ENCODE measurements at regions not wholly inside any gene's neighbourhood (a gene's known extent, or its start where the extent isn't known, plus 50 kb on each side); places are given as distances from the start of the nearest gene placed in this dataset.
"Not testable (repeated sequence)": the region's sequence is repeated elsewhere in the genome, so short reads cannot be mapped to it uniquely, and the experiment has no call there.

GRCh38 chr6:27736686-27737085, 175.5 kb downstream of the OR2B2 start:
- no peak for DNase-seq (ENCODE audit: low spot score)

DNA sequence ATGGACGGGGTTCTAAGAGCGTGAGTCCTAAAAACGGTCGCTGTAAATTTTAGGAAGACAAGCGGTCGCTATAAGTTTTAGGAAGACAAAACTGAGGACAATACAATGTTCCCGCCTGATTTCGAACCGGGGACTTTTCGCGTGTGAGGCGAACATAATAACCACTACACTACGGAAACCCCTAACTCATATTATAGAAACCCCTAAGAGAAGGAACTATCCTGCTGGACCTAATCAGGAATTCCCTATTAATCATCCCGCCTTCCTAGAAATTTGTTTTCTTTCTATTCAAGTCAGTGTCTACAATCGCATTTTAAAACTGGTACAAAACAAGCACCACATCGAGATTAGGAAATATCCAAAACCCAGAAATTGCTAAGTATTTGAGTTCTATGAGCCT, 183.8 kb downstream of the OR2B2 start:
- no peak for DNase-seq (ENCODE audit: low spot score)

GRCh38 chr6:27726619-27727023, 185.6 kb downstream of the OR2B2 start:
- DNase-seq (ENCODE audit: low spot score), result peak; percentile 9

DNA sequence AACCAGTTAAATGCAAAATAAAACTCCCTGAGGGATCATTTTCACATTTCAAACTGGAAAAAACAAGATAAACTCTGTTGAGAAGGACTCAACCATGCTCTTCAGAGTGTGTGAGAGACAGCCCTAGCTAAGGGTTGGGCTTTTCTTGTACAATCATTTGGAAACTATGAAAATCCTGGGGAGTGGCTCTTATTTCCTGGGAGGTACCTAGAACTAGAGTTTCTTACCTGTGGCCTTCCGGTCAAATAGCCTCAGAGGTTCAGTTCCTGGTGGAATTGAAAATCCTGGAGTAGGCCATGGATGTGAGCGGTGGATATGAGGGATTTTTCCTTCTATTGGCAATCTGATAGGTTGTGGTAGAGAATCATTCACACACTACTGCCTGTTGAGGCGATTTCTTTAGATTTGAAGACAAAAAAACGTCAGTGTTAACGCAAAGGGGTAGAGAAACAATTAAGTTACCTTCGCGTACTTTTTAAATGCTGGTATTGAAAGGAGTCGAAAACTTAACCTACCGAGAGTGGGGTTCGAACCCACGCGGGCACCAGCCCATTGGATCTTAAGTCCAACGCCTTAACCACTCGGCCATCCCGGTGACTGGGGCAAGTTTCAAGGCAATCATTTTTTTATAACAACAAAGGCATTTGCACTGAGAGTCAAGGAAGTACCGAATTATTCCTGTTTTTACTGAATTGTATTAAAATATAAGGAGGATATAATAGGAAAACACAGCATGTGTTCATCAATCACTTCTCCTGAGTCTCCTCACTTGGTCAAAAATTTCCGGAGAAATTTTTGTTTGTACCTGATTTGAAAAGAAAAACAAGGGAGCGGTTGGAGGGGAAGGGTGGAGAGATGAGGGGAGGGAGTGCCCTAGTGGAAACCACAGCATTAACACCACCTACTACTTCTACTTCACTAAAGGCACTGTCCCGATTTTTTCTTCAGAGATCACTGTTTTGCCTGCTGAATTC, 191.3 kb downstream of the OR2B2 start:
- DNase-seq (ENCODE audit: low spot score), result peak; percentile 77

DNA sequence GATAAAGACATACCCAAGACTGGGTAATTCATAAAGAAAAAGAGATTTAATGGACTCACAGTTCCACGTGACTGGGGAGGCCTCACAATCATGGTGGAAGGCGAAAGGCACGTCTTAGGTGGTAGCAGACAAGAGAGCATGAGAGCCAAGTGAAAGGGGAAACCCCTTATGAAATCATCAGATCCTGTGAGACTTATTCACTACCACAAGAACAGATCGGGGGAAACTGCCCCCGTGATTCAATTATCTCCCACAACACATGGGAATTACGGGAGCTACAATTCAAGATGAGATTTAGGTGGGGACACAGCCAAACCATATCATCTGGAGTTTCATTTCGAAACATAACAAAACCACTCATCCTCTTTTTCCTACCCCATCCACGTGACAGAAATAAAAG, 193.2 kb downstream of the OR2B2 start:
- not testable (repeated sequence) for DNase-seq (ENCODE audit: low spot score)

- no peak for DNase-seq (ENCODE audit: low spot score)
Observed at GRCh38 chr6:27706431-27706830, 205.8 kb downstream of the OR2B2 start.

GRCh38 chr6:27700337-27700736, 211.9 kb downstream of the OR2B2 start:
- no peak for DNase-seq (ENCODE audit: low spot score)

DNA sequence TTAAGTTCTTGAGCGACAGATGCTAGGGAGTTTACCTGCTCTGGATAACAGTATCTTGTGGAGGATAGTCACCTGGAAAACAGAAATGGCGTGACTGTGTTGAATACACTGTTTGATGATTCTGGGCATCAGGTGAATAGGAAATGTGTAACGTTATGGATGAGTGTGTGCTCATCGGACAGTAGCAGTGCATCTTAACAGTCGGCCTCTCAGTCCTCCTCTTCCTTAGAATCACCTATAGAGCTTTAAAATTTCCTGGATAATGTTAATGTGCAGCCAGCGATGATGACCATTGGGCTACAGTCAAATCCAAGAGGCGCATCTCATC, 217.7 kb downstream of the OR2B2 start:
- no peak for DNase-seq (ENCODE audit: low spot score)

DNA sequence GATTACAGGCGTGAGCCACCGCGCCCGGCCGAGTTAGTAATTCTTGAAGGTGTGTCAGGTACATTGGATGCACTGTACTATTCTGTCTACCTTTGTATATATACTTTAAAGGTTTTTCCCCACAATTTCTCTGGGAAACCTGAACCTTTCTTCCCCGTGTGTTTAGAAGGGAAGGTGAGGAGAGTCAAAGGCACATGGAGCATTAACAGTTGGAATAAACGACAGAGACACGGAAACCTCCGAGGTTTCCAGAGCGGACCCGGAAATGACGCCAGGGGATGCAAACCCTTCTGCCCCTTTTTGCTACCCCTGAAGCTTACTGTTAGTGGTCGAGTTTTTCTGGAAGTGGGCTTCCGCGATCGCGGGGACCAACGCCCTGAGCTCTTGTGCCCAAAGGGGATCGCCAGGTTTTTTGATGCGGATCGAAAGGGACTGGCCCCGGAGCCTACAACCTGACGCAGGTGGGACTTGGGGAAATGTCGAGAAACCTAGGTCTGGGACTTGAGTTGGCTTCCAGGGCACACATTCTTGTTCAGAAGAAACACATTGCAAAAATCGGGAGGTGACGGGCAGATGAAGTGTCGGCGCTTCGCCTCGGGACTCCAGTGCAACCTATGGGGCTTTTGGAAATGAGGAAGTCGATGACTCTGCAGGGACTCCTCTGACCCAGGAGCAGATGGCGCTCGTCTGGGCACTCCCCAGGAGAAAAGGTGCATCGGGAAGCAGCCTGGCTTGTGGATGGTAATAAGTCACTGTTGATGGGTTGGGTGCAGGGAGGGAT, 218.2 kb downstream of the OR2B2 start:
- DNase-seq (ENCODE audit: low spot score), result peak; percentile 61

DNA sequence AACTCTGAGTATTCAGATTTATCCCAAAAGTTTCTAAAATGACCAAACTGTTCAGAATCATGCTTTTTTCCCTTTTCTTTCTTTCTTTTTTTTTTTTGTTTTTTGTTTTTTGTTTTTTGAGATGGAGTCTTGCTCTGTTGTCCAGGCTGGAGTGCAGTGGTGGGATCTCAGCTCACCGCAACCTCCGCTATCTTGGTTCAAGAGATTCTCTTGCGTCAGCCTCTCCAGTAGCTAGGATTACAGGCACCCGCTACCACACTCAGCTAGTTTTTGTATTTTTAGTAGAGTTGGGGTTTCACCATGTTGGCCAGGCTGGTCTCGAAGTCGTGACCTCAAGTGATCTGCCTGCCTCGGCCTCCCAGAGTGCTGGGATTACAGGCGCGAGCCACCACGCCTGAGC, 219.2 kb upstream of the ZNF184 start:
- not testable (repeated sequence) for DNase-seq (ENCODE audit: low spot score)

DNA sequence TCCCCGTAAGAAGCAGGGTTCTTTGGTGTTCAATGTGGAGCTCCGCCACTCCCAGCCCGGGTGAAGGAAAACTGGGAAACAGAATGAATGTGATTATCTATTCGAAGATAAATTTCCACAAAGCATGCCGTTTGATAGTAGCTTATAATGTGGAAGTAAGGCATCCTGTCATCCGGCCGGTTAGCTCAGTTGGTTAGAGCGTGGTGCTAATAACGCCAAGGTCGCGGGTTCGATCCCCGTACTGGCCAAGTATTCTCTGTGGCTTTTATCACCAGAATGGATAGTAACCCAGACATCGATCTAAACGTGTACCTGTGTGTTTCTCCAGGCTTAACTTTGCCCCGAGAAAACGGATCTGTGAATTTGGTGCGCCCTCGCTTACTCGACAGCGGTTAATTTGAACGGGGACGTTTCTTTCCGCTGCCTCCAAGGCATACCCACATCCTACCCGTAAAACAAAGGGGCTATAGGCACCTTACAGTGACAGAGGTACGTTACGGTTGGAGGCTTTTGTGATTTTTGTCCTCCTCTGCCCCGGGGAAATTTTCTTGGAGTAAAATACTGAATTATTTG, 215.2 kb upstream of the ZNF184 start:
- peak; percentile 69 for DNase-seq (ENCODE audit: low spot score)

DNA sequence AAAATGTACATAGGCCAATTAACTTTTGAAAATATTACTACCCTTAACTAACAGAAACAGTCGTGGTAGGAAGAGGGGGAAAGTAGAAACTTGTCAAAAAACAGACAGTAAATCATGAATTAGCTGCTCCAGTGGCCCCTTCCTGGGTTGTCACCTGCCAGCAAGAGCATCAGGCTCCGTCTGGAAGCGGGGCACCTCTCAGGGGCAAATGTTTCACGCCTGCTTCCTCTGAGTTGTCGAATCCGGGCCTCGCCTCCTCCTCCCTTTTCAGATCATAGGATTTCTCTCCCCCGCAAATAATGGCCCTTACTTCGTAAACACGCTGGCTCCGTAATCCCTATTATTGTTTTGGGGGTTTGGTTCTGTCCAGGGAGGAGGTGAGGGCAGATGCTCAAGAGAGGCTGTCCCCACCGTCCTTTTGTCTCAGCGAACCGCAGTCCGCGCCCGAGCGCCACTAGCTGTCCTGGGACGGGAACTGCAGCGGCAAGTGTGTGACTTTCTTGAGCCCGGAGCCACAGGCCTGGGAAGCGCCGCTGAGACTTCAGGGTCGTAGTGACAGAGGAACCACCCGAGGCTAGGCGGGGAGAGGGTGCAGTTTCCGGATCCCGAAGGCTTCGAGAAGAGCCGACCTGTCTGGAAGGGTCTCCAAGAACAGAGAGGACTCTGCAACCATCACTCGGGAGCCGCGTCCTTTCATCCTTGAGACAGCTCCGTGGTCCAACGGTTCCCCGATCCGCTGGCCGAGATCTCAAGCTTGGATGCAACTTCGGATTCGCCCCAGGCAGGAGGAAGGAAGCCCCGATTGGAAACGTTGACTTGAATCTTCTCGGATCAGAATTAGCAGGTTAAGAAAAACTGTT, 214.5 kb upstream of the ZNF184 start:
- peak; percentile 72 for DNase-seq (ENCODE audit: low spot score)

DNA sequence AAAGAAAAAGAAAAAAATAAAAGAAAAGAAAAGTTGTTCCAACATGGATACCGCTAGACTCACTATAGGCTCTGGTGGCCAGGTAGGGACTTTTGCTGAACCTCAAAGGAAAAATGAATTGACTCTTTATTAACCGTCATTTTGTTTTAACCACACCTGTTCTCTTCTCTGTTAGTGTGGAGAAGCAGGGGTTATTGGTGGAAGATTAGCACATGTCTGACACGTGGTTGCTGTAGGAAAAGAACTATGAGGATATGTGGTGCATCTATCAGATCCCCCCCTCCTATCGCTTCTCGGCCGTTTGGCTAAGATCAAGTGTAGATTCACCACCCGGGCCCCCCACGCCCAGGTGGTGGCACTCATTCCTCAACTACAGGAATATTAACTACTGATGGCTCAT, 212.4 kb upstream of the ZNF184 start:
- DNase-seq (ENCODE audit: low spot score), result no peak

DNA sequence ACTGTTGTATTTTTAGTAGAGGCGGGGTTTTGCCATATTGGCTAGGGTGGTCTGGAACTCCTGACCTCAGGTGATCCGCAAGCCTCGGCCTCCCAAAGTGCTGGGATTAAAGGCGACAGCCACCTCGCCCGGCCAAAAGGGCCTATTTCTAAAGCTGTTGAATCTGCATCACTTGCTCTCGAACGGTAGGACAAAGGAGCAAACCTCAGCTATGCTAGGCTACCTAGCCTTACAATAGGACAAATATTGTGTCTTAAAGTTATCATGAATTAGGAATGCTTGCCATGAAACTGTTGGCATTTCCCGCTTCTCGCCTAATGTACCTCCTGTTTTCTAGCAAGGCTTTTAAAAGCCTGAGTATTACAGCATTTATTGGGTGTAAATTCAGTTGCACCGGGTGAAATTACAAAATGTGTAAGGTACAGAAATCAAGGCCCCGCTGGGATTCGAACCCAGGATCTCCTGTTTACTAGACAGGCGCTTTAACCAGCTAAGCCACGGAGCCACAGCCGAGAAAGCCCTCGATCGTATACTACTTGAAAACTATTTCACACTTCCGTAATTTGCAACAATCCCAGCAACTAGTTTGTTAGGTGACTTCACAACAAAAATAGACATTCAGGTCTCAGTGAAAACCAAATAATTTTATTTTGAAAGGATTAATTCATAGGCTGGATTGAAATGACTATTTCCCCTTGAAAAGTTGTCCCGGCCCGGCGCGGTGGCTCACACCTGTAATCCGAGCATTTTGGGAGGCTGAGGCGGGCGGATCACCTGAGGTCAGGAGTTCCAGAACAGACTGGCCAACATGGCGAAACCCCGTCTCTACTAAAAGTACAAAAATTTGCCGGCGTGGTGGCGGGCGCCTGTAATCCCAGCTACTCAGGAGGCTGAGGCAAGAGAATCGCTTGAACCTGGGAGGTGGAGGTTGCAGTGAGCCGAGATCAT, 211.6 kb upstream of the ZNF184 start:
- no peak for DNase-seq (ENCODE audit: low spot score)

DNA sequence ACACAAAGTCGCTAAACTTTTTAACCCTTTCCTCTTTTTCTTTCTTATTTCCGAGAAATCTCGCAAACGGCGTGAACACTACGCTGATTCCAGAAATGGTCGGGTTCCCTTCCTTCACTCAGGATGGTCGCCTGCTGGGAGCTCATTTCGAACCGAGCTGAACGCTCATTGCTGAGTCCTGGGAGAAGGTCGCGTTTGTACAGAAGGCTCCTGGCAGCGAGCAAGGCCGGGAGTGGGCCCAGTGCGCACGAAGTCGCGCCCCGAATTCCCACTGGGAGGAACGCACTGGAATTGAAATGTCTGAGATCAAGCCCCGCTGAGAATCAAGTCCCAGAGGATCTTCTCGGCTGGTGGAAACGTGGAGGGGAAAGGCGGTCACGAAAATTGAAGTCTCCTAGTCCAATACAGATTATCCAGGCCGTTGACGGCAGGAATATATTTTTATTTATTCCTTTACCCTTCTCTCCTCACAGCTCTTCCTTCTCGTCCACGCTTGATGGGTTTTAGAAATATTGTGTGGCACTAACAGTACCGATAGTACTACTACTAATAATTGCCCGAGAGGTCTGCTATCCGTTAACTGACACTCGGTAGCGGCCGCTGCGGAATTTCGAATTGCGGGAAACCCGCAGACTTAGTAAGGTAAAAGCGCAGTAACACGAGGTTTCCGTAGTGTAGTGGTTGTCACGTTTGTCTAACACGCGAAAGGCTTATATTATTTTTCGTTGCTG, 207.2 kb upstream of the ZNF184 start:
- DNase-seq (ENCODE audit: low spot score), result no peak

DNA sequence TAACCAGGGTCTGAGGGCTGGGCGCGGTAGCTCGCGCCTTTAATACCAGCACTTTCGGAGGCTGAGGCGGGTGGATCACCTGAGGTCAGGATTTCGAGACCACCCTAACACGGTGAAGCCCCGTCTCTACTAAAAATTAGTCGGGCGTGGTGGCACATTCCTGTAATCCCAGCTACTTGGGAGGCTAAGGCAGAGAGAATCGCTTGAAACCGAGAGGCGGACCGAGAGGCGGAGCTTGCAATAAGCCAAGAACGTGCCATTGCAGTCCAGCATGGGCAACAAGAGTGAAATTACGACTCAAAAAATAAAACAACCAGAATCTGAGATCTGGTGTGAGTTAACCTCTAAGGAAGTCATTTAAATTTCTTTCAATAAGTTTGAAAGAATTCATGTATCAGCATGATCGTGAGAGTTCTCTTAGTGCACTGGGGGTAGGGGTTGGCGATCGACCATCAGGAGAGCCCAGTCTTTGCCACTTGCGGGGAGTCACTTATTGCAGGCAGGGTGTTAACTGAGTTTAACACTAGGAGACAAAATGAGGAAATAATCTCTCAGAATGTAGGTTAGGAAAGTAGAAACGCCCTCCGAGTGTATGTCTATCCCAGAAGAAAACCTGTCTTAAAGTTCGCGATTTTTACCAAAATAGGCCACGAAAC, 206.5 kb upstream of the ZNF184 start:
- no peak for DNase-seq (ENCODE audit: low spot score)

DNA sequence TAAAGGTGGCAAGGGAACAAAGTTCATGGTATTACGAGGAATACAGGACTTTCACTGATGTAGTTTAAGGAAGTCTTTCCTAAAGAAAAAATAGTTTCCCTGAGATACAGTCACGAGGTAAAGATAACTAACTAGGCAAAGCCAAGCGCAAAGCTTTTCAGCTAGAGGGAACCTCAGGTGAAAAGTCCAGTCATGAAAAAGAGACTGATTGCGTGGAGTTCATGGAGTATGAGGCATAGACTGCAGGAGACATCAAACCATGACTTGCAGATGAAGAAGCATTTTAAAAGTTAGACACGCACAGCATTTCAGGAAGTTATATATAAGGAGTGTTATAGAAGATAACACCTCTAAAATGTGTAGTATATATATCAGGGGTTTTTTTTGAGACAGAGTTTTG, 205.6 kb upstream of the ZNF184 start:
- DNase-seq (ENCODE audit: low spot score), result no peak

- no peak for DNase-seq (ENCODE audit: low spot score)
Observed at GRCh38 chr6:27674882-27675281, 202.0 kb upstream of the ZNF184 start.

- peak; percentile 50 for DNase-seq (ENCODE audit: low spot score)
Observed at GRCh38 chr6:27672113-27672799, 199.4 kb upstream of the ZNF184 start.

Measured in iPS-NIHi11 (cell line).